ENCODE measurements at regions not wholly inside any gene's neighbourhood (a gene's known extent, or its start where the extent isn't known, plus 50 kb on each side); places are given as distances from the start of the nearest gene placed in this dataset.

- no peak for TF ChIP-seq ZNF462 (CRISPR knock-in tag; IDR thresholded peaks at IDR 0.05)
Measured at GRCh38 chr6:8195714-8196102, 93.4 kb upstream of the EEF1E1 start (continued).

GRCh38 chr6:8195040-8195713, 92.8 kb upstream of the EEF1E1 start:
- H3K9me2 ChIP-seq (ENCODE audit: insufficient read depth): peaks cover 7% of the 10 kb centered on the region; the same call in 1 of the 2 replicates
- no peak overlapping the region for H3K27ac ChIP-seq (ENCODE audit: low read depth)
- no peaks in the 10 kb centered on the region for H3K27me3 ChIP-seq (ENCODE audit: insufficient read depth)
- H3K4me2 ChIP-seq: no peak overlapping the region
- no peak overlapping the region for H3K4me3 ChIP-seq
- DNase-seq (ENCODE audit: low spot score): peak; percentile 86
- no peaks in the 10 kb centered on the region for H4K20me1 ChIP-seq (replicated peaks; ENCODE audit: insufficient read depth)
- H3F3A ChIP-seq (replicated peaks; ENCODE audit: low read depth): no peaks in the 10 kb centered on the region
- H3K36me3 ChIP-seq (ENCODE audit: insufficient read depth): no peaks in the 10 kb centered on the region
- H3K27ac Mint-ChIP-seq: no peak overlapping the region; the same call in 1 of the 2 replicates
- TF ChIP-seq CTCF (conservative IDR thresholded peaks at IDR 0.05; ENCODE audit: low read depth in 2 of 2) (peak; percentile 57 to 67), POLR2AphosphoS5 (IDR thresholded peaks at IDR 0.05; ENCODE audit: low read depth) (no peak)
- peak; percentile 65 for ATAC-seq
- H3K9me3 Mint-ChIP-seq: no peaks in the 10 kb centered on the region
- H3K4me1 ChIP-seq (ENCODE audit: insufficient read depth): peaks cover 17% of the 10 kb centered on the region
- no peaks in the 10 kb centered on the region for H3K79me2 ChIP-seq (replicated peaks; ENCODE audit: insufficient read depth)
- H3K4me3 Mint-ChIP-seq: no peak overlapping the region; the same call in 2 of the 3 replicates
- H3K27me3 Mint-ChIP-seq (ENCODE audit: insufficient read depth, low read depth, poor library complexity): no peaks in the 10 kb centered on the region
- H2AFZ ChIP-seq: no peak overlapping the region
- peaks cover 29% of the 10 kb centered on the region for H3K4me1 Mint-ChIP-seq
- no peaks in the 10 kb centered on the region for H3K36me3 Mint-ChIP-seq (ENCODE audit: low read depth)

All from GM23338 (cell line).